ENCODE measurements at regions not wholly inside any gene's neighbourhood (a gene's known extent, or its start where the extent isn't known, plus 50 kb on each side); places are given as distances from the start of the nearest gene placed in this dataset.

DNA sequence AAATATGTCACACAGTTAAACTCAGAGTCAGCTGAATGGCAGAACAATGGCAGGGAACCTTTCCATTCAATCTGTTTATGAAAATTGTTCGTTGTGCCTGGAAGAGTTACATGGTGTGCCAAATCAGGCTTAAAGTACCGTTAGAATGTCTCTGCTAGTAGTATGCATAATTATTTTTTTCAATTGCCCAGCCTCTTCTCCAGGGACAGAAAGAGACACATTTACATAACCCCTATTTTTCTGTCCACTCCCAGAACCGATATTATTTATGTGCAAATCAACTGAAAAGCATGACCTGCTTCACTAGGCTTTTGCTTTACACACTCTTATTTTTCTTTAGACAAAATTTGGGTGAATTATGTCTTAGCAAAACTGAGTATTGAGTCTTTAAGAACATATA lies 459.1 kb downstream of the EFNA5 start:
- Histone ChIP-seq H3K4me3 (no peak overlapping the region), H3K9me3 (no peaks in the 10 kb centered on the region), H3K27ac (no peak overlapping the region), H3K36me3 (no peaks in the 10 kb centered on the region), H3K4me1 (peaks cover under 1 to 10% of the 10 kb centered on the region in 2 donors), H3K27me3 (no peaks in the 10 kb centered on the region)
- intact Hi-C loops (cut with DNase I; ENCODE audit: low total_unique reads) (loop anchor here (10.0 kb wide), 1 partner anchor 107 kb away; no protein-coding TSS in a partner anchor), in situ Hi-C loops (cut with MboI; ENCODE audit: low sequenced_read_pairs in 4 of 4) (no loop called here)
- ATAC-seq = no peak
- TF ChIP-seq, protein P1, sequence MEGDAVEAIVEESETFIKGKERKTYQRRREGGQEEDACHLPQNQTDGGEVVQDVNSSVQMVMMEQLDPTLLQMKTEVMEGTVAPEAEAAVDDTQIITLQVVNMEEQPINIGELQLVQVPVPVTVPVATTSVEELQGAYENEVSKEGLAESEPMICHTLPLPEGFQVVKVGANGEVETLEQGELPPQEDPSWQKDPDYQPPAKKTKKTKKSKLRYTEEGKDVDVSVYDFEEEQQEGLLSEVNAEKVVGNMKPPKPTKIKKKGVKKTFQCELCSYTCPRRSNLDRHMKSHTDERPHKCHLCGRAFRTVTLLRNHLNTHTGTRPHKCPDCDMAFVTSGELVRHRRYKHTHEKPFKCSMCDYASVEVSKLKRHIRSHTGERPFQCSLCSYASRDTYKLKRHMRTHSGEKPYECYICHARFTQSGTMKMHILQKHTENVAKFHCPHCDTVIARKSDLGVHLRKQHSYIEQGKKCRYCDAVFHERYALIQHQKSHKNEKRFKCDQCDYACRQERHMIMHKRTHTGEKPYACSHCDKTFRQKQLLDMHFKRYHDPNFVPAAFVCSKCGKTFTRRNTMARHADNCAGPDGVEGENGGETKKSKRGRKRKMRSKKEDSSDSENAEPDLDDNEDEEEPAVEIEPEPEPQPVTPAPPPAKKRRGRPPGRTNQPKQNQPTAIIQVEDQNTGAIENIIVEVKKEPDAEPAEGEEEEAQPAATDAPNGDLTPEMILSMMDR (IDR thresholded peaks at IDR 0.05 in 4 of 5, conservative IDR thresholded peaks at IDR 0.05 in 1 of 5) = no peak
- TF ChIP-seq POLR2A (IDR thresholded peaks at IDR 0.05) = no peak
- no peak for DNase-seq

DNA sequence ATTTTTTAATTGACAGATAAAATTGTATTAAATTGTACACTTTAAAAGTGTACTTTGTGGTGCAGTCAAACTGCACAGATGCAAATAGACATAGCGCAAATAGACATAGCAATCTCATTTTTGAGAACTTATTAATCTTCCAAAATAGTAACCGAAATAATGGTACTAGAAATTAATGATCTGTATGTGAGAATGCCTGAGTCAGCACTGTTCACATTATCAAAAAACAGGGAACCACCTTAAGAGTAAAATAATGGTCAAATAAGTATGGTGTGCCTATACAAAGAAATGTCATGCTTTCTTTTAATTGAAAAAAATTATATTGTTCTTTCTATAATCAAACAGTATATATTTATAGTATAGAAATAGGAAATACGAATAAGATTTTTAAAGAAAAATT lies 461.9 kb downstream of the EFNA5 start:
- in situ Hi-C loops (cut with MboI; ENCODE audit: low sequenced_read_pairs in 4 of 4) = no loop called here
- TF ChIP-seq POLR2A (IDR thresholded peaks at IDR 0.05) = no peak
- TF ChIP-seq, protein P1 (IDR thresholded peaks at IDR 0.05 in 4 of 5, conservative IDR thresholded peaks at IDR 0.05 in 1 of 5) = no peak
- intact Hi-C loops (cut with DNase I; ENCODE audit: low total_unique reads) = no loop called here
- H3K4me1 ChIP-seq = peaks cover 9 to 14% of the 10 kb centered on the region in 2 donors
- H3K36me3 ChIP-seq = no peaks in the 10 kb centered on the region
- DNase-seq = no peak
- no peaks in the 10 kb centered on the region for H3K27me3 ChIP-seq
- H3K9me3 ChIP-seq = no peaks in the 10 kb centered on the region
- H3K27ac ChIP-seq = no peak overlapping the region
- no peak for ATAC-seq
- no peak overlapping the region for H3K4me3 ChIP-seq

DNA sequence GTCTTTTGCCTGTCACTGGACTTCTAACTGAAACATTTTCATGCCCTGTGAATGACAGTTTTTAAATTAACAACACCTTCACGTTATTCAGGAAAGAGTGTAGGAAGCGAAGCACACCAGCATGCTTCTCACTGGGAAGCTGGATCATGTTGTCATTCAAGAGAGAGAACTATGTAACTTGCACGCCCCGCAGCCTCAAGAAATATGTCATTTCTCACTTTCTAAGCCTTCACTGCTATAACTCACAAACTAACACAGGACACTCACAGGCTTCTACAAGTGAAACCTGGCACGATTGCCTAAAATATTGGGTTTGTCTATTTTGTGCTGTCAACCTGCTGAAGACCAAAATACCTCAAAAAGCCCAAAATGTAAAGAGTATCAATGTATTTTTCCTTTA lies 466.3 kb downstream of the EFNA5 start:
- intact Hi-C loops (cut with DNase I; ENCODE audit: low total_unique reads) = no loop called here
- no peak for DNase-seq
- H3K36me3 ChIP-seq = no peaks in the 10 kb centered on the region
- in situ Hi-C loops (cut with MboI; ENCODE audit: low sequenced_read_pairs in 4 of 4) = no loop called here
- TF ChIP-seq, protein P1 (IDR thresholded peaks at IDR 0.05 in 4 of 5, conservative IDR thresholded peaks at IDR 0.05 in 1 of 5) = no peak
- TF ChIP-seq POLR2A (IDR thresholded peaks at IDR 0.05) = no peak
- peak overlapping the region in 1 of 4 donors; percentile 6 for H3K4me3 ChIP-seq
- H3K27me3 ChIP-seq = no peaks in the 10 kb centered on the region
- H3K9me3 ChIP-seq = no peaks in the 10 kb centered on the region
- H3K27ac ChIP-seq = no peak overlapping the region
- peaks cover 9 to 18% of the 10 kb centered on the region in 2 donors for H3K4me1 ChIP-seq
- no peak for ATAC-seq

DNA sequence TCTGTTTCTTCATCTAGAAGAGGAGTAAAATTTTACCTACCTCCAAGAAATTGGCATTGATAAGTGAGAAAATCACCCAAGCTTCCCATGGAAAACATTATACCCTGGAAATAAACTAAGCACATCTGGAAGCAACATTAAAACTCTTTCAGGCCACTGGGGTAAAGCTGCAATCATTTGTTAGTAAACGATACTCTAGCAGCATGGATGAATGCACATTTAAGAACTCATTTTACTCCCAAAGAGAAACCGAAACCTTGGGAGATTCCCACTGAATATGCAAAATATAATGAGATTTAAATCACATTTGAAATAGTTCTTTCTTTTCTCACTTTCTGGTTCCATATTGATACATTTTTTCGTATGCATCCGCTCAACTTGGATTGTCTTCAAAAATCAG lies 467.5 kb downstream of the EFNA5 start:
- no peak for TF ChIP-seq POLR2A (IDR thresholded peaks at IDR 0.05)
- TF ChIP-seq, protein P1 (IDR thresholded peaks at IDR 0.05 in 4 of 5, conservative IDR thresholded peaks at IDR 0.05 in 1 of 5) = no peak
- H3K27me3 ChIP-seq = no peaks in the 10 kb centered on the region
- no peaks in the 10 kb centered on the region for H3K36me3 ChIP-seq
- H3K4me1 ChIP-seq = peaks cover 9 to 18% of the 10 kb centered on the region in 2 donors
- ATAC-seq = no peak
- intact Hi-C loops (cut with DNase I; ENCODE audit: low total_unique reads) = no loop called here
- H3K9me3 ChIP-seq = no peaks in the 10 kb centered on the region
- H3K4me3 ChIP-seq = no peak overlapping the region
- in situ Hi-C loops (cut with MboI; ENCODE audit: low sequenced_read_pairs in 4 of 4) = no loop called here
- no peak for DNase-seq
- H3K27ac ChIP-seq = no peak overlapping the region

DNA sequence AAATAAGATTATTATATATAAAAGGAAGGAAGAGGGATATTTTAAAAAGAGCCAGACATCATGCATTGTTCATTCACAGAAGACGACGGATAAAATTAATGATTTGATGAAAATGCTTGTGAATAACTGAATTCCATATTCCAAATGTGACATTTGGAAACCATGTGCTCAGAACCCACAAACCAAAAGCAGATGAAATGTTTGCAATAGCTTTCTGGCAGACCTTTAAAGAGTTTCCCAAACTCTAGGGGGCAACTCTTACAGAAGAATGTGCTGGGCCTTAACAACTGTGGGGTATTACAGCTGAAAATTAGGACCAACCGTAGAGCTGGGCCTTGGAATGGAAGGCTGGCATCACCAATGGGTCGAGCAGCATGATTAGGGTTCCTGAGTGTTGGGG lies 471.0 kb downstream of the EFNA5 start:
- TF ChIP-seq, protein P1 (IDR thresholded peaks at IDR 0.05 in 4 of 5, conservative IDR thresholded peaks at IDR 0.05 in 1 of 5) = no peak
- TF ChIP-seq POLR2A (IDR thresholded peaks at IDR 0.05) = no peak
- Histone ChIP-seq H3K27ac (no peak overlapping the region), H3K9me3 (no peaks in the 10 kb centered on the region), H3K4me3 (no peak overlapping the region), H3K27me3 (no peaks in the 10 kb centered on the region), H3K36me3 (no peaks in the 10 kb centered on the region), H3K4me1 (peaks cover 6 to 13% of the 10 kb centered on the region in 2 donors)
- no peak for ATAC-seq
- intact Hi-C loops (cut with DNase I; ENCODE audit: low total_unique reads) (no loop called here), in situ Hi-C loops (cut with MboI; ENCODE audit: low sequenced_read_pairs in 4 of 4) (no loop called here)
- DNase-seq = no peak
